CD4-positive, alpha-beta memory T cell (primary cell): ENCODE measurements at regions not wholly inside any gene's neighbourhood (a gene's known extent, or its start where the extent isn't known, plus 50 kb on each side); places are given as distances from the start of the nearest gene placed in this dataset.
"Not testable (repeated sequence)": the region's sequence is repeated elsewhere in the genome, so short reads cannot be mapped to it uniquely, and the experiment has no call there.

Source experiments
- CTCF ChIA-PET: fragments of 350-600 bp; sonication (Branson Sonifier 250); formaldehyde crosslinking; loops from one replicate; lab custom pipeline; 2021; ENCODE audit warnings: inconsistent platforms; ENCODE audit not compliant: partially characterized antibody; lab: Charles Lee
- POLR2A ChIA-PET: fragments of 350-600 bp; sonication (Branson Sonifier 250); formaldehyde crosslinking; loops from one replicate; lab custom pipeline; 2021; ENCODE audit not compliant: partially characterized antibody; lab: Charles Lee
- DNase-seq, 5 donors: peaks; one replicate each; pipeline versions ENCODE4 v3.0.0 to v3.0.0-alpha.2; 2020 to 2022; ENCODE audit warnings: mixed read lengths in 1 of 5
- H3K27ac ChIP-seq: one replicate; pipeline ENCODE4 v1.7.0; 2013; ENCODE audit warnings: low read depth, low read length
- H3K27me3 ChIP-seq: 2 replicates; pipeline ENCODE4 v1.7.0; 2013; ENCODE audit warnings: mild to moderate bottlenecking, low read length, moderate library complexity; ENCODE audit not compliant: insufficient read depth
- H3K36me3 ChIP-seq: 2 replicates; pipeline ENCODE4 v1.7.0; 2013; ENCODE audit warnings: mild to moderate bottlenecking, low read length, moderate library complexity; ENCODE audit not compliant: insufficient read depth
- H3K4me1 ChIP-seq: 2 replicates; pipeline ENCODE4 v1.7.0; 2013; ENCODE audit warnings: mild to moderate bottlenecking, low read length, moderate library complexity; ENCODE audit not compliant: insufficient read depth
- H3K4me3 ChIP-seq, 2 donors: one replicate each; pipeline ENCODE4 v1.7.0; 2013; ENCODE audit warnings: low read length in 2 of 2, mild to moderate bottlenecking in 1 of 2
- H3K9me3 ChIP-seq, 2 donors: one replicate each; pipeline ENCODE4 v1.7.0; 2013; ENCODE audit warnings: low read length in 2 of 2, control low read depth in 1 of 2; ENCODE audit not compliant: control insufficient read depth in 1 of 2
- H3K27ac Mint-ChIP-seq, 7 donors: one replicate each; pipeline ENCODE4 v1.8.0; 2020 to 2021; ENCODE audit warnings: mixed read lengths in 7 of 7, mild to moderate bottlenecking in 6 of 7, inconsistent platforms in 3 of 7, moderate library complexity in 3 of 7
- H3K27me3 Mint-ChIP-seq, 2 donors: one replicate each; pipeline ENCODE4 v1.8.0; 2020 to 2021; ENCODE audit warnings: mixed read lengths in 2 of 2
- H3K36me3 Mint-ChIP-seq, 2 donors: one replicate each; pipeline ENCODE4 v1.8.0; 2020 to 2021; ENCODE audit warnings: mixed read lengths in 2 of 2, inconsistent platforms in 1 of 2, mild to moderate bottlenecking in 1 of 2
- H3K4me1 Mint-ChIP-seq, 4 donors: one replicate each; pipeline ENCODE4 v1.8.0; 2020 to 2021; ENCODE audit warnings: mixed read lengths in 4 of 4, mild to moderate bottlenecking in 1 of 4
- H3K4me3 Mint-ChIP-seq, 8 donors: one replicate each; pipeline ENCODE4 v1.8.0; 2020 to 2021; ENCODE audit warnings: mixed read lengths in 8 of 8, mild to moderate bottlenecking in 7 of 8, moderate library complexity in 6 of 8, inconsistent platforms in 3 of 8
- H3K9me3 Mint-ChIP-seq, 8 donors: one replicate each; pipeline ENCODE4 v1.8.0; 2020 to 2021; ENCODE audit warnings: mixed read lengths in 8 of 8, mild to moderate bottlenecking in 5 of 8, inconsistent platforms in 3 of 8, moderate library complexity in 1 of 8
- intact Hi-C: fragments of 100-400 bp; cut with micrococcal nuclease; formaldehyde crosslinking; loops from one replicate; pipeline ENCODE4 v1.15.1; 2023

DNA sequence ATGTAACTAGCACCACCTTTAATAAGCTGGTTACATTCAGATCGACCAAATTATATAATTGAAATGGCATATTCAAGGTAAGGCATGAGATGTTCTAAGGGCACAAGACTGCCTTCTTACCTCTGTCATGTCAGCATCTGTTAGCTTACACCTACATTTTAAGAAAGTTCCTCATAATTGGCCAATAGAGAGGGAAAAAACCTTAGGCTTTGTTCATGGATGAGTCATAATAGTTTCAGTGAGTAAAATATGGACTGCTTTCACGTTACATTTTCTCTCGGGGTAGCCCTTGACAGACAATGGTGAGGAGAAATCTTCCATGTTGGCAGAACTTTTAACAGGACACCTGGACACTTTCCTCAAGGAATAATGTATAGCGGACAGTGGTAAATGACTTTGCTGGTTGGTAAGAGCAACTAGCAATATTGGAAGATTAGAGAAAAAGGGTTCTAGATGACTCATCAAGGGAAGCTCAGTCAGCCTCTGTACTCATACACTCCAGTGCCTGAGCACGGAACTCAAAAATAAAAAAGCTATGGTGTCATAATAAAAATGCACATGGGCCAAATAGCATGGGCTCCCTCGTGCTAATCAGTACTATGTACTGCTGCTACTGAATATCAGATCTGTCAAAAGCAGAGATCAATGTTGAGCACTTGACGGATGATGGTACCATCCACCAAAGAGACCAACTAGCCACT lies 206.4 kb upstream of the GJE1 start:
- H3K27me3 ChIP-seq, H3K4me1 ChIP-seq, H3K4me3 ChIP-seq, intact Hi-C loops, H3K9me3 Mint-ChIP-seq, CTCF ChIA-PET, H3K4me3 Mint-ChIP-seq, POLR2A ChIA-PET, H3K27ac ChIP-seq, H3K27ac Mint-ChIP-seq, H3K27me3 Mint-ChIP-seq, H3K36me3 ChIP-seq, H3K4me1 Mint-ChIP-seq, H3K9me3 ChIP-seq, DNase-seq, H3K36me3 Mint-ChIP-seq: not testable (repeated sequence)

DNA sequence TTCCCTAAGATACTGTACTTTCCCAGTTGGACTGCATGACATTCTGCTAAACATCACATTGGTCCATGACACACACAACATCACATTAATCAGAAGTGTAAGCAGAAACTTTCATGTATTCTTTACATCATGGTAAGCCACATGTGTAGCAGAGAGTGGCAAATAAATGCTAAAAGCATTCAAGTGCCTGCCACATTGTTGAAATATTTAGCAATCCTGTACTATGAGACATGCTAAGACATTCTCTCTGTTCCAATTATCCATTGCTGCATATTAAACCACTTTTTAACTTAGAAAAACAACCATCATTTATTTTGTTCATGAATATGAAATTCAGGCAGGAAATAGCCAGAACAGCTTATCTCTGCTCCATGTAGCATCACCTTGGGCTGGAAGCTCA lies 207.7 kb upstream of the GJE1 start:
- no peak for DNase-seq
- H3K9me3 ChIP-seq, result no peaks in the 10 kb centered on the region
- intact Hi-C loops, result loop anchor here (2.0 kb wide), 1 partner anchor 18 kb away; no protein-coding TSS in a partner anchor
- no peak overlapping the region for H3K4me3 Mint-ChIP-seq
- H3K9me3 Mint-ChIP-seq, result peaks cover 0 to 10% (median 5%) of the 10 kb centered on the region in 8 donors
- no peaks in the 10 kb centered on the region for H3K4me1 ChIP-seq
- H3K27me3 Mint-ChIP-seq, result no peaks in the 10 kb centered on the region
- no peaks in the 10 kb centered on the region for H3K36me3 Mint-ChIP-seq
- CTCF ChIA-PET, result no interaction called here
- no peaks in the 10 kb centered on the region for H3K36me3 ChIP-seq
- no peak overlapping the region for H3K27ac ChIP-seq
- POLR2A ChIA-PET, result no interaction called here
- H3K4me1 Mint-ChIP-seq, result no peaks in the 10 kb centered on the region
- H3K4me3 ChIP-seq, result no peak overlapping the region
- H3K27me3 ChIP-seq, result no peaks in the 10 kb centered on the region
- H3K27ac Mint-ChIP-seq, result no peak overlapping the region

DNA sequence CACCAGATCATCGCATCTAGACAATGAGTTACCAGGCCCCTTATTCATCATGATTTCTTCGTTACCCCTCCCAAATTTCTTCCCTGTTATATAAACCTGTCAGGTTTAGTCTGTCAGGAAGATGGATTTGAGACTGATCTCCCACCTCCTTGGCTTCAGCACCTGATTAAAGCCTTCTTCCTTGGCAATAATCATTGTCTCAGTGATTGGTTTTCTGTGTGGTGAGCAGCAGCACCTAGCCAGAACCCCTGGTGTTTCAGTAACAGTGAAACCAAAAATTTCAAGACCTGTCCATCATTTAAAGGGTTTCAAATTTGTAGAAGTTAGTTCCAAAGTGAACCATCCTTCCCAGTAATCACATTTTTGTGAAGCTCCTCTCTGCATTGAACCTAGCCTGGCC lies 209.8 kb upstream of the GJE1 start:
- no peaks in the 10 kb centered on the region for H3K36me3 Mint-ChIP-seq
- Histone ChIP-seq H3K4me3 (no peak overlapping the region), H3K9me3 (no peaks in the 10 kb centered on the region), H3K4me1 (no peaks in the 10 kb centered on the region), H3K27me3 (no peaks in the 10 kb centered on the region), H3K36me3 (no peaks in the 10 kb centered on the region), H3K27ac (no peak overlapping the region)
- H3K27me3 Mint-ChIP-seq, result no peaks in the 10 kb centered on the region
- ChIA-PET POLR2A (no interaction called here), CTCF (no interaction called here)
- no peak for DNase-seq
- no peak overlapping the region for H3K4me3 Mint-ChIP-seq
- H3K4me1 Mint-ChIP-seq, result no peaks in the 10 kb centered on the region
- intact Hi-C loops, result no loop called here
- H3K27ac Mint-ChIP-seq, result no peak overlapping the region
- peaks cover 0 to 10% (median 5%) of the 10 kb centered on the region in 8 donors for H3K9me3 Mint-ChIP-seq

DNA sequence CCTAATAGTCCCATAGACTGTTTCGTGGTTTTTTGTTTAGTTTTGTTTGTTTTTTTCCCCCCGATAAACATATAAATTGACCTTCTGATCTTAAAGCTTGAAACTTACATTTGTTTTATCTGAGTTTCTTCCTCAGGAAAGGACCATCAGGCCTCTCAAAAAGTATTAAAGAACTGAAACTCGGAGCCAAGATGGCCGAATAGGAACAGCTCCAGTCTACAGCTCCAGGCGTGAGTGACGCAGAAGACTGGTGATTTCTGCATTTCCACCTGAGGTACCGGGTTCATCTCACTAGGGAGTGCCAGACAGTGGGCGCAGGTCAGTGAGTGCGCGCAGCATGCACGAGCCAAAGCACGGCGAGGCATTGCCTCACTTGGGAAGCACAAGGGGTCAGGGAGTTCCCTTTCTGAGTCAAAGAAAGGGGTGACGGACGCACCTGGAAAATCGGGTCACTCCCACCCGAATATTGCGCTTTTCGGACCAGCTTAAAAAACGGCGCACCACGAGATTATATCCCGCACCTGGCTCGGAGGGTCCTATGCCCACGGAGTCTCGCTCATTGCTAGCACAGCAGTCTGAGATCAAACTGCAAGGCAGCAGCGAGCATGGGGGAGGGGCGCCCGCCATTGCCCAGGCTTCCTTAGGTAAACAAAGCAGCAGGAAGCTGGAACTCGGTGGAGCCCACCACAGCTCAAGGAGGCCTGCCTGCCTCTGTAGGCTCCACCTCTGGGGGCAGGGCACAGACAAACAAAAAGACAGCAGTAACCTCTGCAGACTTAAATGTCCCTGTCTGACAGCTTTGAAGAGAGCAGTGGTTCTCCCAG lies 215.8 kb upstream of the GJE1 start:
- H3K36me3 Mint-ChIP-seq, DNase-seq, H3K27me3 ChIP-seq, POLR2A ChIA-PET, H3K9me3 ChIP-seq, H3K4me1 Mint-ChIP-seq, H3K27ac ChIP-seq, CTCF ChIA-PET, H3K9me3 Mint-ChIP-seq, H3K4me3 Mint-ChIP-seq, H3K4me1 ChIP-seq, H3K4me3 ChIP-seq, H3K36me3 ChIP-seq, H3K27me3 Mint-ChIP-seq, intact Hi-C loops, H3K27ac Mint-ChIP-seq: not testable (repeated sequence)

DNA sequence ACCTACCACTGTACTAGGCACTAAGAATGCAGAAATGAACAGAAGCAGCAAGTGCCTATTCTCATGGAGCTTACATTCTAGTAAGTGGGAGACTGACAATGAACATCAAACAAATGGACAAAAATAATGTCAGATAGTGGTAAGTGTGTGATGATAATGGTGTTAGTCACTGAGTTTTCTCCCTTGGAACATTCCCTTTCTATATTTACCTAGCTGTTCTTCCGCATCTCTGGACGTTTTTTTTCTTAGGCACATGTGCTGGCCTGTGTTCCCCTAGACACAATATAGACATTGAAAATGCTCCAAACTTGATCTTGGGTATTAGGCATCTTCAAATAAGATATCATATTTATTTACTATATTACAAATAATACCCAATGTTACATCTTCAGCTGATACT lies 218.1 kb upstream of the GJE1 start:
- intact Hi-C loops, result no loop called here
- peaks cover 0 to 4% (median 0%) of the 10 kb centered on the region in 8 donors for H3K9me3 Mint-ChIP-seq
- DNase-seq, result no peak
- H3K27ac Mint-ChIP-seq, result no peak overlapping the region
- Histone ChIP-seq H3K27me3 (no peaks in the 10 kb centered on the region), H3K9me3 (no peaks in the 10 kb centered on the region), H3K4me1 (no peaks in the 10 kb centered on the region), H3K27ac (no peak overlapping the region), H3K4me3 (no peak overlapping the region), H3K36me3 (no peaks in the 10 kb centered on the region)
- H3K4me3 Mint-ChIP-seq, result no peak overlapping the region
- no peaks in the 10 kb centered on the region for H3K27me3 Mint-ChIP-seq
- H3K36me3 Mint-ChIP-seq, result no peaks in the 10 kb centered on the region
- ChIA-PET CTCF (no interaction called here), POLR2A (no interaction called here)
- H3K4me1 Mint-ChIP-seq, result no peaks in the 10 kb centered on the region

DNA sequence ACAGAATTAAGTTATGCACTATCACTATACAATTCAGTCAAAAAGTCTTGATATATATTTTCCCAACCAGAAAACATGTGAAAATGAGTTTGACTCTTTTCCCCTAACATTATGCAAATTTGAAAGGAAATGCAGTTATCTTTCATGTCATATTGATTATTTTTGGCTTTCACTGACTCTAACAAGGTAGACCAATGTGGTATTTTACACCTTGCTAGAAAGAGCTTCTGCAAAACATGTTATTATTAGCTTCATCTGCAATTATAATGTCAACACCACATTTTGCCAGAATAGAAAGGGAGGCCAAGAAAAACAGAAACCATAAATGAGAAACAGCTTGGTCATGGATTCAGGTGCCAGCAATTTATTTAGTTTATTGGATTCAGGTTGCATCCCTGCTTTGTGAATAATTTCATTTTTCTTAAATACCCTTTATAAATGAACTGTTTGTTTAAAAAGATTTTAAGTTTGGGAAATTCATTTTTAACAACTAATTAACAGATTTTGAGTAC lies 226.1 kb upstream of the GJE1 start:
- Mint-ChIP-seq H3K27me3 (no peaks in the 10 kb centered on the region), H3K27ac (no peak overlapping the region), H3K4me3 (no peak overlapping the region), H3K4me1 (no peaks in the 10 kb centered on the region), H3K36me3 (no peaks in the 10 kb centered on the region), H3K9me3 (peaks cover 0 to 4% (median 2%) of the 10 kb centered on the region in 8 donors)
- CTCF ChIA-PET, result no interaction called here
- Histone ChIP-seq H3K36me3 (no peaks in the 10 kb centered on the region), H3K4me1 (no peaks in the 10 kb centered on the region), H3K9me3 (no peaks in the 10 kb centered on the region), H3K27ac (no peak overlapping the region), H3K4me3 (no peak overlapping the region), H3K27me3 (no peaks in the 10 kb centered on the region)
- DNase-seq, result no peak
- intact Hi-C loops, result loop anchor here (2.0 kb wide), 1 partner anchor 18 kb away; no protein-coding TSS in a partner anchor
- POLR2A ChIA-PET, result no interaction called here

DNA sequence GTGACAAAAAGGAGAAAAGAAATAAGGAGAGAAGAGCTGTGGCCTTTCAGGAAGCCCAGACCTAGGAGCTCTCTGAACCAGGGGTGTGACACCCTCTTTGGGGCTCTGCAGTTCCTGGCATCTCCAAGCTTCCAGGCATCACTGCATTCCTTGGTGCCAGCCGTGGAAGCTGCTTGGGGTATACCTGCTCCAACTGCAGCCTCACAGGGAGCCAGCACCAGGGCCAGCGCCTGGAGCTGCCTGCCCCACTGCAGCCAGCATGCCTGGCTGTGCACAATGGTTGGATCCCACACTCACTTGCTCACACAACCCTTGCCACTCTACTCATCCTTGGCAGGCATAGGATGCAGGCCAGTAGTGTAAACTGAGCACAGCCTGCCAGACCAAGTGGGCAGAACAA lies 242.1 kb upstream of the GJE1 start:
- intact Hi-C loops, result no loop called here
- ChIA-PET POLR2A (no interaction called here), CTCF (no interaction called here)
- H3K36me3 Mint-ChIP-seq, result peaks cover 0 to 5% of the 10 kb centered on the region in 2 donors
- Histone ChIP-seq H3K4me3 (no peak overlapping the region), H3K27me3 (no peaks in the 10 kb centered on the region), H3K27ac (no peak overlapping the region), H3K9me3 (no peaks in the 10 kb centered on the region), H3K4me1 (no peaks in the 10 kb centered on the region), H3K36me3 (no peaks in the 10 kb centered on the region)
- no peak overlapping the region for H3K4me3 Mint-ChIP-seq
- no peak overlapping the region for H3K27ac Mint-ChIP-seq
- H3K9me3 Mint-ChIP-seq, result peaks cover 0 to 29% (median 12%) of the 10 kb centered on the region in 8 donors
- no peak for DNase-seq
- H3K27me3 Mint-ChIP-seq, result no peaks in the 10 kb centered on the region
- H3K4me1 Mint-ChIP-seq, result no peaks in the 10 kb centered on the region
